ENCODE measurements at regions not wholly inside any gene's neighbourhood (a gene's known extent, or its start where the extent isn't known, plus 50 kb on each side); places are given as distances from the start of the nearest gene placed in this dataset.

- no peak for TF ChIP-seq POLR2A (IDR thresholded peaks at IDR 0.05; ENCODE audit: low read depth, low read length)
- no peak for TF ChIP-seq POLR2AphosphoS5 (IDR thresholded peaks at IDR 0.05; ENCODE audit: low read depth, low read length)
Measured at GRCh38 chr7:126213876-126214275, 1038.9 kb downstream of the GRM8 start.
